GM12891 (cell line): ENCODE measurements at regions not wholly inside any gene's neighbourhood (a gene's known extent, or its start where the extent isn't known, plus 50 kb on each side); places are given as distances from the start of the nearest gene placed in this dataset.

ENCODE experiments used
- PAX5 ChIP-seq: IDR thresholded peaks from 2 replicates; pipeline ENCODE4 v1.6.1; 2011; ENCODE audit warnings: low read length, moderate library complexity, mild to moderate bottlenecking; ENCODE audit not compliant: insufficient read depth, severe bottlenecking
- POLR2A ChIP-seq: IDR thresholded peaks from 2 replicates; pipeline ENCODE4 v1.6.1; 2011; ENCODE audit warnings: low read depth, low read length, control low read depth
- POLR2AphosphoS5 ChIP-seq: IDR thresholded peaks from 2 replicates; pipeline ENCODE4 v1.6.1; 2011; ENCODE audit warnings: low read depth, low read length, control low read depth
- POU2F2 ChIP-seq: IDR thresholded peaks from 2 replicates; pipeline ENCODE4 v1.6.1; 2011; ENCODE audit warnings: low read depth, mild to moderate bottlenecking, control low read depth, low read length, moderate library complexity
- SPI1 ChIP-seq: IDR thresholded peaks from 2 replicates; pipeline ENCODE4 v1.6.1; 2011; ENCODE audit warnings: low read depth, low read length, control low read depth
- TAF1 ChIP-seq: IDR thresholded peaks from 2 replicates; pipeline ENCODE4 v1.6.1; 2011; ENCODE audit warnings: low read depth, low read length, control low read depth

GRCh38 chr7:89987665-89988064 lies 166.6 kb upstream of the STEAP1 start:
- TF ChIP-seq POLR2AphosphoS5, result no peak
- no peak for TF ChIP-seq TAF1
- TF ChIP-seq POLR2A, result no peak
- no peak for TF ChIP-seq SPI1
- TF ChIP-seq PAX5, result no peak
- TF ChIP-seq POU2F2, result no peak
